MM.1S (cell line): ENCODE measurements at regions not wholly inside any gene's neighbourhood (a gene's known extent, or its start where the extent isn't known, plus 50 kb on each side); places are given as distances from the start of the nearest gene placed in this dataset.

Source experiments
- DNase-seq: peaks from one replicate; pipeline ENCODE4 v3.0.0-alpha.2; 2015
- H2AFZ ChIP-seq: fragments of 300-600 bp; sonication (generic); 2 replicates; pipeline ENCODE4 v1.6.0; 2016; ENCODE audit warnings: antibody characterized with exemption, low read length
- H3F3A ChIP-seq: fragments of 300-600 bp; sonication (generic); 2 replicates; pipeline ENCODE4 v1.6.1; 2016; ENCODE audit warnings: mild to moderate bottlenecking, antibody characterized with exemption, low read length, moderate library complexity, mixed read lengths; ENCODE audit not compliant: insufficient read depth
- H3K27ac ChIP-seq: fragments of 300-600 bp; sonication (generic); 2 replicates; pipeline ENCODE4 v1.5.1; 2016; ENCODE audit warnings: mild to moderate bottlenecking, low read length
- H3K27me3 ChIP-seq: fragments of 300-600 bp; sonication (generic); replicated peaks from 2 replicates; pipeline ENCODE4 v1.6.0; 2016; ENCODE audit warnings: low read length; ENCODE audit not compliant: insufficient read depth
- H3K36me3 ChIP-seq: fragments of 300-600 bp; sonication (generic); replicated peaks from 2 replicates; pipeline ENCODE4 v1.6.1; 2016; ENCODE audit warnings: mild to moderate bottlenecking, low read length, mixed read lengths; ENCODE audit not compliant: insufficient read depth
- H3K4me1 ChIP-seq: fragments of 300-600 bp; sonication (generic); 2 replicates; pipeline ENCODE4 v1.6.1; 2016; ENCODE audit warnings: low read length, mixed read lengths
- H3K4me2 ChIP-seq: fragments of 300-600 bp; sonication (generic); 2 replicates; pipeline ENCODE4 v1.6.0; 2016; ENCODE audit warnings: low read depth, low read length
- H3K4me3 ChIP-seq: fragments of 300-600 bp; sonication (generic); 2 replicates; pipeline ENCODE4 v1.5.1; 2016; ENCODE audit warnings: low read length, mixed read lengths
- H3K79me2 ChIP-seq: fragments of 300-600 bp; sonication (generic); 2 replicates; pipeline ENCODE4 v1.6.1; 2016; ENCODE audit warnings: mixed run types, low read length, mixed read lengths
- H3K9ac ChIP-seq: fragments of 300-600 bp; sonication (generic); 2 replicates; pipeline ENCODE4 v1.6.1; 2016; ENCODE audit warnings: low read length, mixed read lengths
- H3K9me2 ChIP-seq: fragments of 300-600 bp; sonication (generic); replicated peaks from 2 replicates; pipeline ENCODE4 v1.6.1; 2016; ENCODE audit warnings: mild to moderate bottlenecking, low read length, mixed read lengths; ENCODE audit not compliant: insufficient read depth
- H3K9me3 ChIP-seq: fragments of 300-600 bp; sonication (generic); replicated peaks from 2 replicates; pipeline ENCODE4 v1.6.1; 2016; ENCODE audit warnings: mild to moderate bottlenecking, low read length, mixed read lengths; ENCODE audit not compliant: insufficient read depth
- H4K20me1 ChIP-seq: fragments of 300-600 bp; sonication (generic); 2 replicates; pipeline ENCODE4 v1.6.1; 2016; ENCODE audit warnings: mild to moderate bottlenecking, low read length, moderate library complexity, mixed read lengths; ENCODE audit not compliant: insufficient read depth
- CTCF ChIP-seq: fragments of 300-600 bp; sonication (generic); IDR thresholded peaks from 2 replicates; pipeline ENCODE4 v1.5.1; 2016; ENCODE audit warnings: antibody characterized with exemption, low read length, mixed read lengths
- EZH2 ChIP-seq: fragments of 300-600 bp; sonication (generic); optimal IDR thresholded peaks from 2 replicates; pipeline ENCODE3; 2017; ENCODE audit warnings: low read depth, mild to moderate bottlenecking, antibody characterized with exemption, low read length, mixed read lengths
- EZH2phosphoT487 ChIP-seq: fragments of 300-600 bp; sonication (generic); IDR thresholded peaks from 2 replicates; pipeline ENCODE4 v1.6.1; 2018; ENCODE audit warnings: antibody characterized with exemption, low read length

GRCh38 chr11:120055646-120056045 is 82.3 kb downstream of the TRIM29 start:
- Histone ChIP-seq H3K9me2 (no peaks in the 10 kb centered on the region), H3F3A (no peaks in the 10 kb centered on the region), H3K9me3 (no peaks in the 10 kb centered on the region), H3K27me3 (peaks cover 15% of the 10 kb centered on the region; the same call in 1 of the 2 replicates), H3K36me3 (no peaks in the 10 kb centered on the region), H4K20me1 (no peaks in the 10 kb centered on the region), H3K27ac (no peak overlapping the region), H2AFZ (no peak overlapping the region), H3K4me2 (no peak overlapping the region), H3K9ac (no peak overlapping the region), H3K4me3 (no peak overlapping the region), H3K79me2 (no peaks in the 10 kb centered on the region), H3K4me1 (no peaks in the 10 kb centered on the region)
- DNase-seq: no peak
- TF ChIP-seq EZH2phosphoT487: no peak
- no peak for TF ChIP-seq EZH2
- no peak for TF ChIP-seq CTCF

GRCh38 chr11:120054753-120055045 is 83.2 kb downstream of the TRIM29 start:
- H3K27me3 ChIP-seq: peaks cover 11% of the 10 kb centered on the region; the same call in 1 of the 2 replicates
- no peaks in the 10 kb centered on the region for H3F3A ChIP-seq
- no peak for TF ChIP-seq EZH2
- no peak for TF ChIP-seq CTCF
- no peak for TF ChIP-seq EZH2phosphoT487
- no peak for DNase-seq
- H3K36me3 ChIP-seq: no peaks in the 10 kb centered on the region
- H3K79me2 ChIP-seq: no peaks in the 10 kb centered on the region
- no peak overlapping the region for H3K4me2 ChIP-seq
- H2AFZ ChIP-seq: no peak overlapping the region
- no peaks in the 10 kb centered on the region for H4K20me1 ChIP-seq
- no peaks in the 10 kb centered on the region for H3K4me1 ChIP-seq
- H3K9ac ChIP-seq: no peak overlapping the region
- H3K27ac ChIP-seq: no peak overlapping the region
- no peaks in the 10 kb centered on the region for H3K9me2 ChIP-seq
- H3K9me3 ChIP-seq: no peaks in the 10 kb centered on the region
- no peak overlapping the region for H3K4me3 ChIP-seq

- Histone ChIP-seq H3K9me3 (no peaks in the 10 kb centered on the region), H3F3A (no peaks in the 10 kb centered on the region), H3K27me3 (peaks cover 6% of the 10 kb centered on the region; the same call in 1 of the 2 replicates), H3K9me2 (no peaks in the 10 kb centered on the region), H4K20me1 (no peaks in the 10 kb centered on the region), H3K4me3 (no peak overlapping the region), H3K27ac (no peak overlapping the region), H3K36me3 (no peaks in the 10 kb centered on the region), H3K9ac (no peak overlapping the region), H2AFZ (no peak overlapping the region), H3K79me2 (no peaks in the 10 kb centered on the region), H3K4me1 (no peaks in the 10 kb centered on the region), H3K4me2 (no peak overlapping the region)
- DNase-seq: no peak
- TF ChIP-seq EZH2 (no peak), EZH2phosphoT487 (no peak), CTCF (no peak)
Measured at GRCh38 chr11:120054016-120054752, 83.7 kb downstream of the TRIM29 start.
